Activated CD4-positive, alpha-beta T cell treated with anti-CD3 and anti-CD28 coated beads for 36 hours (primary cell): ENCODE measurements at regions not wholly inside any gene's neighbourhood (a gene's known extent, or its start where the extent isn't known, plus 50 kb on each side); places are given as distances from the start of the nearest gene placed in this dataset.

Experiments used
- ATAC-seq: fragments of 200-7000 bp; cut with Tn5 transposase; one replicate; pipeline ENCODE4 v1.10.0; 2021; ENCODE audit warnings: mild to moderate bottlenecking, moderate library complexity
- CTCF ChIA-PET: fragments of 350-600 bp; sonication (Branson Sonifier 250); formaldehyde crosslinking; loops from one replicate; lab custom pipeline; 2021; ENCODE audit warnings: antibody characterized with exemption; lab: Charles Lee
- POLR2A ChIA-PET: fragments of 350-600 bp; sonication (Branson Sonifier 250); formaldehyde crosslinking; loops from one replicate; lab custom pipeline; 2021; ENCODE audit warnings: antibody characterized with exemption, inconsistent platforms; lab: Charles Lee
- DNase-seq: peaks from one replicate; pipeline ENCODE4 v3.0.0-alpha.2; 2020
- H3K27ac Mint-ChIP-seq: one replicate; pipeline ENCODE4 v1.8.0; 2021; ENCODE audit warnings: mixed read lengths
- H3K27me3 Mint-ChIP-seq: one replicate; pipeline ENCODE4 v1.8.0; 2021; ENCODE audit warnings: mixed read lengths
- H3K36me3 Mint-ChIP-seq: one replicate; pipeline ENCODE4 v1.8.0; 2021; ENCODE audit warnings: low read depth, mixed read lengths
- H3K4me1 Mint-ChIP-seq: one replicate; pipeline ENCODE4 v1.8.0; 2021; ENCODE audit warnings: mixed read lengths
- H3K4me3 Mint-ChIP-seq: one replicate; pipeline ENCODE4 v1.8.0; 2021; ENCODE audit warnings: mild to moderate bottlenecking, moderate library complexity, mixed read lengths
- H3K9me3 Mint-ChIP-seq: one replicate; pipeline ENCODE4 v1.8.0; 2021; ENCODE audit warnings: low read depth, mixed read lengths
- intact Hi-C, 2 experiments: fragments of 100-400 bp; cut with DNase I in 1 of 2; cut with micrococcal nuclease in 1 of 2; formaldehyde crosslinking; loops; one replicate each; pipeline versions ENCODE4 v1.14.2 to v1.15.1; 2022 to 2024; cut with DNase I, micrococcal nuclease

DNA sequence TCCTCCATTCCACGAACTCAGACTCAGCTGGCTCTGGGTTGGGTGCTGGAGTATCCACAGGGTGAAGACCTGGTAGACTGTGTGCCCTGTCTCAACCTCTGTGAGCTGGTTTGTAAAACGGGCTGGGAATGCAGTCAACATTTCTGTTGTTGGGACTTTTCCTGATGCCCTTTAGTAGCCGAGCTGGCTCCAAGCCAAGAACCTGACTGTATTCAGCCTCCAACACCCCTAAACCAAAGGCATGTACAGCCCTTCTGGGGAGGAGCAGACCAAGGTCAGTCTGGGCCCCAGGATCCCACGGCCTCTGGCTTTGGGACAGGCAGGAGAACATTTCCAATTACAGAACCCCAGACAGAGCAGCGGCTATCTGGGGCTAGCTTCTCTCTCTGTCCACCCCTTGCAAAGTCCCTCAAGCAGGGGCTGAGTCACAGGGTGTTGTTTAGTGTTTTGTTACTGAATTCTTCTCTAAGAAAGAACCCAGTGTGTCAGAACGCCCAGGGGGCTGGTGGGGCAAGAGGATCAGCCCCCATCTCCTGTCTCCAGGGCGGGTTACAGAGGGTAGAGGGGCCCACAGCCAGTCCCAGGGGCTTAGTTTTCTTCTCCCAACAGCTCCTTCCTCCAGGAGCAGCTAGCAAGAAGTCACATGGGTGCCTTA, 56.8 kb upstream of the SLC6A6 start:
- intact Hi-C loops, result no loop called here
- no peak overlapping the region for H3K27ac Mint-ChIP-seq
- DNase-seq (no peak), ATAC-seq (no peak)
- no peaks in the 10 kb centered on the region for H3K27me3 Mint-ChIP-seq
- ChIA-PET CTCF (no interaction called here), POLR2A (no interaction called here)
- no peak overlapping the region for H3K4me3 Mint-ChIP-seq
- H3K36me3 Mint-ChIP-seq, result no peaks in the 10 kb centered on the region
- H3K4me1 Mint-ChIP-seq, result no peaks in the 10 kb centered on the region
- H3K9me3 Mint-ChIP-seq, result no peaks in the 10 kb centered on the region

DNA sequence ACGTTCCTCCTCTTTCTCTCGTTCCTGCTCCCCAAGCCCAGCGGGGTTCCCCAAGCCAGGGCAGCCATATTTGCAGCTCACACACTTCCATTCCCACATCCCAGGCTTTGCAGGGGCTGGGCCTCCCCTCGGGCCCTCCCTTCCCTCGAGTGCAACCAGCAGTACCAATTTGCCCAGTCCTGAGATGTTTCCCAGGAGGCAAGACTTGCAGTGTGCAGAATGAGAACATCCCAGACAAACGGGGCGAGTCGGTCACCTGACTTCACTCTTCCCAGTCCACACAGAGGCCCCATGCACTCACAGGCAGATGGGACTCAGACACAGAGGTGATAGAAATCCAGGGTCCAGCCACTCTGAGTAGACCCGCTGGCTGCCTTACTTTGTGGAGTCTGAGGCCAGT, 56.2 kb upstream of the SLC6A6 start:
- no peak for ATAC-seq
- Mint-ChIP-seq H3K27ac (no peak overlapping the region), H3K4me1 (no peaks in the 10 kb centered on the region), H3K9me3 (no peaks in the 10 kb centered on the region), H3K36me3 (no peaks in the 10 kb centered on the region), H3K27me3 (no peaks in the 10 kb centered on the region), H3K4me3 (no peak overlapping the region)
- CTCF ChIA-PET, result no interaction called here
- no peak for DNase-seq
- intact Hi-C loops, result no loop called here
- POLR2A ChIA-PET, result no interaction called here

GRCh38 chr3:14346642-14347041, 55.8 kb upstream of the SLC6A6 start:
- intact Hi-C loops, result no loop called here
- POLR2A ChIA-PET, result no interaction called here
- no peak overlapping the region for H3K4me3 Mint-ChIP-seq
- no peaks in the 10 kb centered on the region for H3K4me1 Mint-ChIP-seq
- H3K27me3 Mint-ChIP-seq, result no peaks in the 10 kb centered on the region
- no peak overlapping the region for H3K27ac Mint-ChIP-seq
- CTCF ChIA-PET, result no interaction called here
- no peaks in the 10 kb centered on the region for H3K9me3 Mint-ChIP-seq
- no peak for ATAC-seq
- DNase-seq, result no peak
- H3K36me3 Mint-ChIP-seq, result no peaks in the 10 kb centered on the region

GRCh38 chr3:14347110-14347509, 55.3 kb upstream of the SLC6A6 start:
- Mint-ChIP-seq H3K27ac (no peak overlapping the region), H3K4me1 (no peaks in the 10 kb centered on the region), H3K4me3 (no peak overlapping the region), H3K27me3 (no peaks in the 10 kb centered on the region), H3K9me3 (no peaks in the 10 kb centered on the region), H3K36me3 (no peaks in the 10 kb centered on the region)
- no peak for ATAC-seq
- ChIA-PET POLR2A (no interaction called here), CTCF (no interaction called here)
- intact Hi-C loops, result no loop called here
- DNase-seq, result no peak

GRCh38 chr3:14351617-14352001, 50.8 kb upstream of the SLC6A6 start:
- Mint-ChIP-seq H3K36me3 (no peaks in the 10 kb centered on the region), H3K27me3 (no peaks in the 10 kb centered on the region), H3K27ac (no peak overlapping the region), H3K4me1 (no peaks in the 10 kb centered on the region), H3K9me3 (no peaks in the 10 kb centered on the region), H3K4me3 (no peak overlapping the region)
- ATAC-seq (no peak), DNase-seq (no peak)
- ChIA-PET CTCF (no interaction called here), POLR2A (no interaction called here)
- intact Hi-C loops, result no loop called here

- CTCF ChIA-PET, result no interaction called here
- no peaks in the 10 kb centered on the region for H3K36me3 Mint-ChIP-seq
- no peak overlapping the region for H3K4me3 Mint-ChIP-seq
- DNase-seq, result peak; percentile 35
- intact Hi-C loops, result no loop called here
- peak; percentile 39 for ATAC-seq
- no peaks in the 10 kb centered on the region for H3K9me3 Mint-ChIP-seq
- H3K4me1 Mint-ChIP-seq, result no peaks in the 10 kb centered on the region
- no peak overlapping the region for H3K27ac Mint-ChIP-seq
- H3K27me3 Mint-ChIP-seq, result no peaks in the 10 kb centered on the region
- POLR2A ChIA-PET, result no interaction called here
These were observed 50.3 kb upstream of the SLC6A6 start for GRCh38 chr3:14352002-14352627.
